A673 (cell line): ENCODE measurements at regions not wholly inside any gene's neighbourhood (a gene's known extent, or its start where the extent isn't known, plus 50 kb on each side); places are given as distances from the start of the nearest gene placed in this dataset.

Experiments used
- BruUV-seq: library from RNA; stranded (reverse); fragments of 400-500 nt; replicated peaks from 2 replicates; lab custom pipeline; 2021; lab: Mats Ljungman, UMichigan
- CTCF ChIA-PET: fragments of 300-600 bp; sonication (Branson Sonifier 250); formaldehyde crosslinking; loops from one replicate; lab custom pipeline; 2022; ENCODE audit warnings: antibody characterized with exemption; lab: Charles Lee
- POLR2A ChIA-PET: fragments of 300-600 bp; sonication (Branson Sonifier 250); formaldehyde crosslinking; loops from one replicate; lab custom pipeline; 2022; ENCODE audit warnings: antibody characterized with exemption; ENCODE audit not compliant: low non-redundant PET; lab: Charles Lee
- DNase-seq: peaks from one replicate; pipeline ENCODE4 v3.0.0-alpha.2; 2015; ENCODE audit warnings: low spot score
- H3K27ac ChIP-seq: fragments of 200-600 bp; sonication (generic); 2 replicates; pipeline ENCODE4 v1.5.1; 2016; ENCODE audit warnings: mixed run types, low read depth, mild to moderate bottlenecking, mixed read lengths, antibody characterized with exemption, low read length; ENCODE audit not compliant: poor library complexity, severe bottlenecking
- H3K27me3 ChIP-seq: fragments of 200-600 bp; sonication (generic); replicated peaks from 2 replicates; pipeline ENCODE4 v1.6.1; 2017; ENCODE audit warnings: mixed run types, low read depth, mild to moderate bottlenecking, mixed read lengths, antibody characterized with exemption, low read length; ENCODE audit not compliant: insufficient read depth, poor library complexity
- H3K36me3 ChIP-seq: fragments of 200-600 bp; sonication (generic); 2 replicates; pipeline ENCODE4 v1.6.1; 2016; ENCODE audit warnings: mixed run types, mild to moderate bottlenecking, mixed read lengths, antibody characterized with exemption, low read length; ENCODE audit not compliant: insufficient read depth, poor library complexity, severe bottlenecking
- H3K4me1 ChIP-seq: fragments of 200-600 bp; sonication (generic); 2 replicates; pipeline ENCODE4 v1.6.1; 2017; ENCODE audit warnings: mixed run types, mild to moderate bottlenecking, mixed read lengths, antibody characterized with exemption, low read length; ENCODE audit not compliant: insufficient read depth, poor library complexity, severe bottlenecking
- H3K4me3 ChIP-seq: fragments of 200-600 bp; sonication (generic); 2 replicates; pipeline ENCODE4 v1.5.1; 2016; ENCODE audit warnings: low read depth, mixed run types, mild to moderate bottlenecking, mixed read lengths, low read length; ENCODE audit not compliant: poor library complexity, severe bottlenecking
- H3K9me3 ChIP-seq: fragments of 200-600 bp; sonication (generic); 2 replicates; pipeline ENCODE4 v1.6.1; 2016; ENCODE audit warnings: mixed run types, low read depth, mild to moderate bottlenecking, mixed read lengths, antibody characterized with exemption, low read length; ENCODE audit not compliant: poor library complexity, severe bottlenecking
- EZH2 ChIP-seq: fragments of 200-600 bp; sonication (generic); IDR thresholded peaks from 2 replicates; pipeline ENCODE4 v1.6.1; 2017; ENCODE audit warnings: borderline replicate concordance, low read depth, mild to moderate bottlenecking, mixed read lengths, antibody characterized with exemption, low read length; ENCODE audit not compliant: poor library complexity, severe bottlenecking
- intact Hi-C: fragments of 100-400 bp; cut with micrococcal nuclease; formaldehyde crosslinking; loops from one replicate; pipeline ENCODE4 v1.10.0; 2022; ENCODE audit not compliant: unreplicated experiment
- TF ChIP-seq, protein P1 (sequence below): fragments of 300-800, 200-600 bp; sonication (generic); conservative IDR thresholded peaks from 2 replicates; pipeline ENCODE4 v1.5.1; 2017; ENCODE audit warnings: low read depth, mild to moderate bottlenecking, antibody characterized with exemption, low read length, moderate library complexity, mixed read lengths

DNA sequence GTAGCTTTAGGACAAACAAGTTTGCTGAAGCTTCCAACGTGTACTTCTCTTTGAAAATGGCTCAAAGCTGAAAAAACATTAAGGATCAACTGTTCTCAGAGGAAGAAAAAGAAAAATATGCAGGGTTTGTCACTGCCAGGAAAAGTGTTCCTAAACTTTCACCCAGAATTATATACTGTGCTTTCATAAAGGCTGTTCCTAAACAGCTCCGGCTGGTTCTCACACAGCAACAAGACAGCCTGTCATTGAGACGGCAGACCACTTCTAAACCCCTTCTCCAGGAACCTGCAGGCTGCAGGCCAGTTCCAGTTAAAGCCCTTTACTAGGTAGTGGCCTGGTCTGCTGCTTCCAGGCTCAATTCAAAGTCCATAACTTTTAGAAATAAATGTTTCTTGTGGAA is 97.4 kb upstream of the SOX4 start:
- Histone ChIP-seq H3K4me1 (no peaks in the 10 kb centered on the region), H3K36me3 (no peaks in the 10 kb centered on the region), H3K27me3 (no peaks in the 10 kb centered on the region), H3K9me3 (no peaks in the 10 kb centered on the region), H3K27ac (no peak overlapping the region), H3K4me3 (no peak overlapping the region)
- intact Hi-C loops = no loop called here
- POLR2A ChIA-PET = no interaction called here
- CTCF ChIA-PET = no interaction called here
- DNase-seq = no peak
- BruUV-seq = no TSS peak
- TF ChIP-seq EZH2 = no peak
- TF ChIP-seq, protein P1, sequence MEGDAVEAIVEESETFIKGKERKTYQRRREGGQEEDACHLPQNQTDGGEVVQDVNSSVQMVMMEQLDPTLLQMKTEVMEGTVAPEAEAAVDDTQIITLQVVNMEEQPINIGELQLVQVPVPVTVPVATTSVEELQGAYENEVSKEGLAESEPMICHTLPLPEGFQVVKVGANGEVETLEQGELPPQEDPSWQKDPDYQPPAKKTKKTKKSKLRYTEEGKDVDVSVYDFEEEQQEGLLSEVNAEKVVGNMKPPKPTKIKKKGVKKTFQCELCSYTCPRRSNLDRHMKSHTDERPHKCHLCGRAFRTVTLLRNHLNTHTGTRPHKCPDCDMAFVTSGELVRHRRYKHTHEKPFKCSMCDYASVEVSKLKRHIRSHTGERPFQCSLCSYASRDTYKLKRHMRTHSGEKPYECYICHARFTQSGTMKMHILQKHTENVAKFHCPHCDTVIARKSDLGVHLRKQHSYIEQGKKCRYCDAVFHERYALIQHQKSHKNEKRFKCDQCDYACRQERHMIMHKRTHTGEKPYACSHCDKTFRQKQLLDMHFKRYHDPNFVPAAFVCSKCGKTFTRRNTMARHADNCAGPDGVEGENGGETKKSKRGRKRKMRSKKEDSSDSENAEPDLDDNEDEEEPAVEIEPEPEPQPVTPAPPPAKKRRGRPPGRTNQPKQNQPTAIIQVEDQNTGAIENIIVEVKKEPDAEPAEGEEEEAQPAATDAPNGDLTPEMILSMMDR = no peak

DNA sequence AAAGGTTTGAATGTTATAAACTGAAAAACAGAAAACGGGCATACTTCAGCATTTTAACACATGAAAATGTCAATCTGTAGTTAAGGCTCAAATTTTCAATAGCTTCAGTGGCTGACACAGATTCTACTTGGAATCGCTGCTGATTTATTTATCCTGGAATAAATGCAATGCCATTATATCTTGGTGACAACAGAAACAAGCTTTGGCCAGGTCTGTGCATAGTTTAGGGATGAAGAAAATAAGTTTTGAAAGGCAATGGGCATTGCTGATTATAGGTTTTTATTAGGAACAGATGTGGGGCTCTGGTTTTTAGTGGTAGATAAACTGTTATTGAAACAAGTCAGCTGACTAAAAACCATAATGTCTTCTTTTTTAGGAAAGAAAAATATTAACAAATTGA is 96.8 kb upstream of the SOX4 start:
- POLR2A ChIA-PET = interaction anchor here (0.6 kb wide), 1 partner anchor 1094 kb away, joined by 14 read pairs; no protein-coding TSS in a partner anchor

DNA sequence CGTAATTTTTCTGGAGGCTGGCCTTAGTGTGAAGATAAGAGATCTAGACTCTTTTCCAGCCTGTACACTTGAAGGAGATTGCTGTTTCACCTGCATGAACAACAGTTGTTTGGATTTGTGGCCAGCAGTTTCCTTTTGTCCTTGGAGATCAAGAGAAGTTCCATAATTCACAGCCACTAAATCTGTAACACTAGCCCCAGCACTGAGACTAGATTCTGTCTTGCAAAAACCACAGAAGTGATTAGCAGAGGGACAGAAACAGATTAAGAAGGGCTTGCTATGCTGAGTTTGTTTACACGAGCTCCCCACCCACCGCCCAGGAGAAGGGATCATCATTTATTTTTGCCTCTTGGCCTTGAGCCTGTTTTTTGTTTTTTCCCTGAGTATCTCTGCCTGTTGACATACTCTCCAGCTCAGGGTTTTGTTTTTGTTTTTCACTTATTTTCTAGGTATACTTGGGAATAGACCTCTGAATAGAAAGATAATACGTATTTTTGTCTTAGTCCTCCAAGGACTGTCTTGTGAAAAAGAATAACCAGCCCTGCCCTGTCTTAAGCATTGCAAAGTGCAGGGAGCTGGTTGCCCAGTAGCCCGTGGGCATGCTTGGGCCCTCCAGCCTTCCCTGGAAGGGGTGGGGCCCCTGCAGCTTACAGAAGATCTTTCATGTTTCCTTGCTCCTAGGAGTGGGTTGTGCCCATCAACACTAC is 93.1 kb upstream of the SOX4 start:
- no peak overlapping the region for H3K27ac ChIP-seq
- no peak for DNase-seq
- no peaks in the 10 kb centered on the region for H3K27me3 ChIP-seq
- no peaks in the 10 kb centered on the region for H3K36me3 ChIP-seq
- no peak overlapping the region for H3K4me3 ChIP-seq
- CTCF ChIA-PET = no interaction called here
- TF ChIP-seq EZH2 = no peak
- TF ChIP-seq, protein P1 = no peak
- no TSS peak for BruUV-seq
- intact Hi-C loops = no loop called here
- no peaks in the 10 kb centered on the region for H3K9me3 ChIP-seq
- POLR2A ChIA-PET = no interaction called here
- no peaks in the 10 kb centered on the region for H3K4me1 ChIP-seq

More for the DNA sequence above, 96.8 kb upstream of the SOX4 start:
- H3K4me1 ChIP-seq = no peaks in the 10 kb centered on the region
- intact Hi-C loops = no loop called here
- H3K36me3 ChIP-seq = no peaks in the 10 kb centered on the region
- H3K9me3 ChIP-seq = no peaks in the 10 kb centered on the region
- CTCF ChIA-PET = no interaction called here
- no peak overlapping the region for H3K4me3 ChIP-seq
- BruUV-seq = no TSS peak
- no peaks in the 10 kb centered on the region for H3K27me3 ChIP-seq
- no peak for TF ChIP-seq EZH2
- no peak for DNase-seq
- H3K27ac ChIP-seq = no peak overlapping the region

DNA sequence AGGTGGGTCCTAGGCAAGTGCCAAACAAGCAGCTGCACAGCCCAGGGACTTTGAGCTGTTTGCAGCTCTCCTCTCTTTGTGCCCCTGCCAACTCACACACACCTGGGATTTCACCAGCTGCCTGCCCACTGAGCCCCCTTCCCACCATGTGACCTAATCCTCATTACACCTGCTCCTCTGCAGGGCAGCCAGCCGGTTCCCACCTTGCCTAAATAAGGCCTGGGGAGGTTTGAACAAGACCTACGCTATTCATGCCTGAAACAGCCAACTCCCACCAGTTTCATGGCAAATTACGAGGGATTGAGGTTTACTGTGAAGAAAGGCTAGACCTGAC is 92.6 kb upstream of the SOX4 start:
- Histone ChIP-seq H3K27ac (no peak overlapping the region), H3K4me1 (no peaks in the 10 kb centered on the region), H3K4me3 (no peak overlapping the region), H3K9me3 (no peaks in the 10 kb centered on the region), H3K36me3 (no peaks in the 10 kb centered on the region), H3K27me3 (no peaks in the 10 kb centered on the region)
- ChIA-PET POLR2A (no interaction called here), CTCF (no interaction called here)
- no TSS peak for BruUV-seq
- no peak for TF ChIP-seq EZH2
- TF ChIP-seq, protein P1 = no peak
- intact Hi-C loops = no loop called here
- no peak for DNase-seq
